Activated T-cell treated with anti-CD3 and anti-CD28 coated beads for 4 hours (primary cell): ENCODE measurements at regions not wholly inside any gene's neighbourhood (a gene's known extent, or its start where the extent isn't known, plus 50 kb on each side); places are given as distances from the start of the nearest gene placed in this dataset.

Source experiments
- DNase-seq: peaks from one replicate; pipeline ENCODE4 v3.0.0-alpha.2; 2020

DNA sequence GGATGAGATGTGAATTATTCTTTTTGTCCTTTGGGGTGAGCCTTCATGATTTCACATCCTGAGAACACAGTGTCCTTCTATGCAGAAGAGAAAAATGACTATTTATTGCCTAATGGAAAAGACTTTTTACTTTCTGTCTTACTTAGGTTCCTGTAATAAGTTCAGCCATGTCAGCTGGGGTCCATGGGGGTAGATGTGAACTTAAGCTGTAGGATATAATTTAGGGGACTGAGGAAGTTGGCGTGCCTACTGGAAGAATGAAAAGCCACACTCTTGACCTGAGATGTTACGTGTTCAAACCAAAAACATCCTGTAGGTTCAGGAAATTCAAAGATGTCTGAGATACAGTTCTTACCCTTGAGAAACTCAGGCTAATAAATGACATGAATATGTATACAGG lies 660.5 kb downstream of the TOX3 start:
- DNase-seq = no peak

GRCh38 chr16:51884773-51885172 lies 662.2 kb downstream of the TOX3 start:
- DNase-seq = no peak

DNA sequence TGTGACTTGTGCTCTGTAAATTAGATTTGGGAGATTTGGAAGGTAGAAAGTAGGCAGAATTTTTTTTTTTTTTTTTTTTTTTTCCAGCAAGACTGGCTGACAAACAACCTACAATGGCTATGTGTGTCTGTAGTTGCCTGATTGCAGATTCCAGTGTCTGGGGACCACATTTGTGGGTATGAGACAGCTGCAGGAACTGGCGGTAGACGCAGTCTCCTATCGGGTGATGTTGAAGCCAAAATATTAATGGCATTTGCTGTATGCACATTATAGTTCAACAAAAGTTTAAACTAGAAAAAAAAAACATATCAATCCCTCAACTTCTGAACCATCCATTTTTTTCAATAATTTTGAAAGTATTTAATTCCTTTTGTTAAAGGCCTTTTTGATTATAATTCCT lies 665.2 kb downstream of the TOX3 start:
- DNase-seq = no peak

- DNase-seq = no peak
Observed at GRCh38 chr16:51880776-51881175, 666.2 kb downstream of the TOX3 start.

DNA sequence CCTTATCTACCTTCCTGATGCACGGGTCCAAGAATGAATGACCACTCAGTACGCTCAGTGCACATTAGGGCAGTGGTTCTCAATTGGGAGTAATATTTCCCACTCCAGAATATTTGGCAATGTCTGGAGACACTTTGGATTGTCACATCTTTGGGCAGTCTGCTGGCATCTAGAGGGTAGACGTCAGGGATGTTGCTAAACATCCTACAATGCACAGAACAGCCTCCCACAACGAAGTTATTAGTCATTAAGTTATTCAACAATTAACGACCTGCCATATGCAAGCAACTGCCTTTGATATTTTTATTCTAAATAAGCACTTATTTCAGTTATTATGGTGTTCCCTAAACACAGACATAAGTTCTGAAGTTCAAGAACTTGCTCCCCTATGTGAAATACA lies 669.3 kb downstream of the TOX3 start:
- DNase-seq = no peak

DNA sequence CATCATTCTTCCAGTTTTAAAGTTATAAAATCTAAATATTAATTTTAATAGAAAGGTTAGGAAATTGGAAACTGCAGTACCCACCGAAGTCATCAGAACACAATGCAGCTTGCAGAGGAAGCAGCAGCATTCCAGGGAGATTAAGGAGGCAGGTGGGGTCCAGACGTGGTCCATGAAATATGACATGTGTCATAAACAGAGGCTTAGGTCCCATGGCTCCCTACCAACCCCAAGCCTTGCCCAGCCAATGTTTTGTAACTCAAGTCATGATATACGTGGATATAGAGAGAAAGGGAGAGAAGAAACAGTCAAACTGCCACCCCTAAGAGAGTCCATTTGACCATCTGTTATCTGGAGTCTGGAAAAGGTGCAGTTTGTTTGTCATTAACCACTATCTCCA lies 670.0 kb downstream of the TOX3 start:
- DNase-seq = no peak

- no peak for DNase-seq
Observed at GRCh38 chr16:51876601-51876875, 670.4 kb downstream of the TOX3 start.

DNA sequence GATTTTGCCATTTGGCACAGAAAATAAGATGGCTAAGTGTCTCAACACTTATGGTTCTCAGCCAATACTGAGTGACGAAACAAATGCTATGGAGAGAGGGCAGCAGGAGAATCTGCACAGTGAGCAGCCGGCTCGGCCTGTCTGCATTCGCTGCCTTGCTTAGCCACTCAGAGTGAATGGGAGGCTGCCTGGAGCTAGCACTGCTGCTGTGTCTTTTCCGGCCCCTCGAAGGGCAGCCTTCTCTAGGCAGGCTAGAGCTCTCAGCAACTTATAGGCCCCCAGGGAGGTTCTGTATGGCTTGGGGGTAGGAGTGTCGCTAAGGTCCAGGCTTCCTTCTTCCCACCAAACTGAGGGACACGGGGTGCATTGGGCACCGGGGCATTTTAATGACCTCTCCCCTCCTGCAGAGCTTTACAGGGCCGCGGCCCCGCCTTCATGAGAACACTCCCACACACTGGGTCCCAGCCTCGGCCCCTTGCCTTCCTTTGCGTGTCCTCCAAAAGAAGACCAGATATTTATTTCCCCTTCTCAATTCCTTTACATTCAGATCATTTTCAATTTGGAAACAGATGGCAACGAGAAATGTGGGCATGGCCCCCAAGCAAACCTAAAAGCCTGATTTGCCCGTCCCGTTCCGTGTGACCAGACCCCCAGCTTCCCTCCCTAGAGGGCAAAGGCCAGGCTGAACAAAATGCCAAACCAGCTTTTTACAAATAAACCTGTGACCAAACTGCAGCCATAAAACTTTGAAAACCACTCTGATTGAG lies 670.9 kb downstream of the TOX3 start:
- no peak for DNase-seq

GRCh38 chr16:51872524-51872923 lies 674.4 kb downstream of the TOX3 start:
- DNase-seq = no peak

- no peak for DNase-seq
Observed at GRCh38 chr16:51870296-51870854, 676.6 kb downstream of the TOX3 start.

GRCh38 chr16:51869176-51869575 lies 677.8 kb downstream of the TOX3 start:
- no peak for DNase-seq

DNA sequence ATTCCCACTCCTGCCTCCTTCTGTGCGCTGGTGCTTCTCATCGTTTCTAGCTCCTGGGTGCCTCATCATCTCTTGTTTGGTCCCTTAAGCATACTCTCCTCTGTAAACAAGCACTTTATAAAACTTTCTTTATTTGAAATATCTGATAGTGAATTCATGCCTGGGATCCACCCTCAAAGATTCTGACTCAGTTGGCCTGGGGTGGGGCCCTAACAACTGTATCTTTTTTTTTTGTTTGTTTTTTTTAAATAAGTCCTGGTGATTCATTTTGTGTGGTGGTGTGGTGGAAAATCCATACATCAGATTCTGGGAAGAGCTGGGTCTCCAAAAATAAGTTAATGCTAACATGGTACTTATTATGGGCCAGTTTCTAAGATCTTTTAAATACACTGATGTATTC lies 678.3 kb downstream of the TOX3 start:
- no peak for DNase-seq

DNA sequence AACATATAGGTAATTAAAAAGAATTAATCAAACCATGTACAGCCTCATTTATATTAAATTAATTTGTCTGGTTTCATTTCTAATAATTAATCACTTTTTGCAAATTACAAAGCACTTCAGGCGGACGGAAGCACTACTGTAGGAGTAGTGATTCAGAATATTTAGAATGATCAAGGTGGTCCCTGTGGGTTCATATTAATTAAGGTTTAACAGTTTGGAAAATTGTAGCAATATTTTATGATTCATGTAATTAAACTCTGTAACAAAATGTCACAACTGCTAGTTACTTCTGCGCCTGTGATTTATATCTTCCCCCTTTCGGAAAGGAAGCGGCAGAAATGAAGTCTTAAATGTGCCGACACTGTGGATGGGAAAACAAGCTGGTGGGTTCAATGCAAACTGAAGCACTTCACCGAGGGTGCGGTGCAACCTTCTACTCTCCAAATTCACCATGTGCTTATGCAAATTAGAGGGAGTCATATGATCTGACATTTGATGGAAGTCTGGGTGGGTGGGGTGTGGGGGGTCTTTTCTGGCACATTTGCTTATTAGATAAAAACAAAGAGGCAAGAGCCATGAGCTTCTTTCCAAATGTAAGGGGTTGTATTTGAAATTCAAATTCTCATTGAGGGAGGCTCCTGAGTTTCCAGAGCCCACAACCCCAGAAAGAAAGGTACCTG lies 679.4 kb downstream of the TOX3 start:
- no peak for DNase-seq

DNA sequence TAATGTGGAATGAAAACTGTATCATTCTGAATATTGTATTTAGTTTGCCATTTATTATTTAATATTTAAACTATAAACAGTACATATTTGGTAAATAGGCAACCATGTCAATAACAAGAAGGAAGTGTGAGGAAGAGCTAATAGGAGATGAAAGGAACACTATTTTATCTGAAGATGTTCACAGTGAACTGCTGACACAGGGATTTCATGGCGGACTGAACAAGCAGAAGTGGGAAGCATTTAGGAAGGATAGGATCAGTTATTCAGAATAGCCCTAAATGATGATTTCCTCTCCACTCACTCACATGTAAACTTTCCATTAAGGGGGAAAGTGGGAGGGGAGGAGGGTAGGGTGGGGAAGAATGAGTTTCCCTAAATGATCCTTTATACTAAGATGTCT lies 682.4 kb downstream of the TOX3 start:
- no peak for DNase-seq

DNA sequence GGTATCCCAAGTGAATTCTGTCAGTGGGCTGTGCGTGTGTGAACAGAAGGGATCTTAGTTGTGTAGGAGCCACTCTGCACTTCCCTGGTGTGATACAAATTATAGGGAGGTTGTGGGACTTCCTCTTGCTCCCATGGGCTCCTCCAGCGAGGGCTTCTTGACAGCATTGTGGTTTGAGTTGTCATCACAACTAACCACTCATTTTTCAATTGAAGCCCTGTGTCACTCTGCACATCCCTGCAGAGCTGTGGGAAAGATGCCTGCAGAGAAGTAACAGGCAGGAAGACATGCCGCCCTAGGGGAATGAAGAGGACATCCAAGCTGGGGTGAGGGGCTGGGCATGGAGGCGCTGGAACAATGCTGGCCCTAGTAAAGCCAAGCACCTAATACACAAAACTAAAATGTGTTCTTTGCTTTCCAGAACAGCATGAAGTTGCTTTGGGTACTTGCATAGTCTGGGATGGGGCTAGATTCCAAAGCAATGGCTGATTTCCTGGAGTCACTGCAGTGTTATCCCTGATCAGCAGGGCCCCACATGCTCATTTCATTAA lies 692.5 kb downstream of the TOX3 start:
- DNase-seq = no peak

DNA sequence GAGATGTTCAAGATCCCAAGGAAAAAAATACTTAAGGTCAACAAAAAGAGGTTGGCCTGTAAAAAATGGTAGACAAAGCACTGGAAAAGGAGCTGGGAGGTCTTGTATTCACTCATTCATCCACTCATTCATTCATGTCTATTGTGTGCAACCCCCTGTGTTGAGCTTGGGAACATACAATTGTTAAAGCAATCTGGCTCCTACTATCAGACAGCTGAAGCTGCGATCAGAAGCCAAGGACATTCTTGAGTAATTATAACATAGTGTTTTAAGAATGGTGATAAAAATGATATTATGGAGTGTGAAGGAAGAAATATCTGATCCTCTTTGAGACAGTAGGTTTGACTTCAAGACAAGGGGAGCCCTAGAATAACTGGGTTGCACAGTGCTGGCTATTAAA lies 693.4 kb downstream of the TOX3 start:
- DNase-seq = no peak

DNA sequence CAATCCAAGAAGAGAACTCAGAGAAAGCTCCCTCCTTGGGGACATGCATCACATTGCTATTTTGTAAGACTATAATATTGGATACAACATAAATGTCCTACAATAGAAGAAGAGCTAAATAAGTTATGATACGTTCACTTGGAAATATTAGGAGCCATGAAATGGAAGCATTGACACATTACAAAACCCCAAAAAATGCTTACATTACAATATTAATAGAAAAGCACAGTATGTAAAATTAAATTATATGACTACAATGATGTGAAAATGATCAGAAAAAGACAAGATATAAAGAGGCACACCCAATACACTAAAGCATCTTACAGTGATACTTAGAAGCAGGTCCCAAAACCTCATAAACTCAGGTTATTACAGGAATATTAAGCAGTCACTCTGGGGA lies 694.1 kb downstream of the TOX3 start:
- no peak for DNase-seq

DNA sequence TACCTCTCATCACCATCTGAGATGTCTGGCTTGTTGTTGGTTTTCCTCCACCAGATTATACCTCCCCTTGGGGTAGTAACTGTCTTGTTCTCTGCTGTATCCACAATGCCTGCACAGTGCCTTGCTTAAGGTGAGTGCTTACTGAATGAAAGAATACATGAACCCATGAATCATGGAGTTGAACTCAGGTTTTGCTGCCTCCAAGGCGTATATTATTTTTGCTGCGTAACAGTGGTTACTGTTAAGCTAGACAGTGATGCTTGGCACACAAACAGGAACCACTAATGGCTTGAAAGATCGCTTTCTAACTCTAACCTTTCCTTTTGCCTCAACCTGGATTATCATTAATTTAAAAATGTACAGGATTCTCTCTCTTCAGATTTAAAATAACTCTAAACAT lies 695.8 kb downstream of the TOX3 start:
- DNase-seq = no peak

GRCh38 chr16:51849715-51850114 lies 697.2 kb downstream of the TOX3 start:
- DNase-seq = no peak

- no peak for DNase-seq
Observed at GRCh38 chr16:51845586-51846305, 694.7 kb upstream of the SALL1 start.

- DNase-seq = no peak
Observed at GRCh38 chr16:51839727-51840462, 688.8 kb upstream of the SALL1 start.

DNA sequence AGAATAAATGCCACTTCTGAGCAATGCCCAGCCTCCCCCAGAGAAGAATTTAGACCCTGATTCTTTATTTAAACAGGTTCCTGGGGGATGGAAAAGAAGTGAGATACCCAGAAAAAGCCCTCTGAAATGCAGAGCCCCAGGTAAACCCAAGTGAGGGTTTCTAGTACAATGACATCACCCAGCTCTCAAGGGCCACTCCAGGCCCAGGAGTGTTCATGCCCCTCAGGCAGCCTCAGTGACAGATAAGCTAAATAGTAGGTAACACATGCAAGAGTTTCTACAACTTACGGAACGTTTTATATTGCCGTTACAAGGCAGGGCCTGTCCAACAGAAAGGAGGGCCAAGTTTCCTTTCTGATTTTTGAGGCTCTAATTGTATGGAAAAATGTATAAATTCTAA lies 683.7 kb upstream of the SALL1 start:
- DNase-seq = no peak

- DNase-seq = no peak
Observed at GRCh38 chr16:51834133-51834532, 683.1 kb upstream of the SALL1 start.
